ENCODE measurements at regions not wholly inside any gene's neighbourhood (a gene's known extent, or its start where the extent isn't known, plus 50 kb on each side); places are given as distances from the start of the nearest gene placed in this dataset.

DNA sequence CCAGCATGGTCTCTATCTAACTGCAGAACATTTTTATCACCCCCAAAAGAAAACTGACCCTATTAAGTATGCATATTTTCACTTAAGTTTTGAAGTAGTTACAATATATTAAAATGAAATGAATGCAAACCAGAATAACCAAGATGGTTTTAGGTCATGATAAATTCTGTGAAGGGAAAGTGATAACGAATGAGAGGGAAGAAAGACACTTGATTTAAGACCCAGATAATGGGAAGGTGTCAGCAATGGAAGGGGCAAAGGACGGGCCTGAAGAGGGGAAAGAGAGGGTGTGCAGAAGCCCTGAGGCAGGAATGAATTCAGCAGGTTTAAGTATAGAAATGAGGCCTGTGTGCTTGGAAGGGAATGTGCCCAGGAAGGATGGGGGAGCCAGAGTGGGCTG lies 61.1 kb upstream of the IGFBP3 start:
- Histone ChIP-seq H3K27me3 (no peaks in the 10 kb centered on the region), H3K36me3 (no peaks in the 10 kb centered on the region), H3K4me3 (ENCODE audit: low read depth, low read length) (no peak overlapping the region), H3K4me1 (no peaks in the 10 kb centered on the region; the same call in 1 of the 2 replicates), H3K9me3 (no peaks in the 10 kb centered on the region)
- TF ChIP-seq, protein P1, sequence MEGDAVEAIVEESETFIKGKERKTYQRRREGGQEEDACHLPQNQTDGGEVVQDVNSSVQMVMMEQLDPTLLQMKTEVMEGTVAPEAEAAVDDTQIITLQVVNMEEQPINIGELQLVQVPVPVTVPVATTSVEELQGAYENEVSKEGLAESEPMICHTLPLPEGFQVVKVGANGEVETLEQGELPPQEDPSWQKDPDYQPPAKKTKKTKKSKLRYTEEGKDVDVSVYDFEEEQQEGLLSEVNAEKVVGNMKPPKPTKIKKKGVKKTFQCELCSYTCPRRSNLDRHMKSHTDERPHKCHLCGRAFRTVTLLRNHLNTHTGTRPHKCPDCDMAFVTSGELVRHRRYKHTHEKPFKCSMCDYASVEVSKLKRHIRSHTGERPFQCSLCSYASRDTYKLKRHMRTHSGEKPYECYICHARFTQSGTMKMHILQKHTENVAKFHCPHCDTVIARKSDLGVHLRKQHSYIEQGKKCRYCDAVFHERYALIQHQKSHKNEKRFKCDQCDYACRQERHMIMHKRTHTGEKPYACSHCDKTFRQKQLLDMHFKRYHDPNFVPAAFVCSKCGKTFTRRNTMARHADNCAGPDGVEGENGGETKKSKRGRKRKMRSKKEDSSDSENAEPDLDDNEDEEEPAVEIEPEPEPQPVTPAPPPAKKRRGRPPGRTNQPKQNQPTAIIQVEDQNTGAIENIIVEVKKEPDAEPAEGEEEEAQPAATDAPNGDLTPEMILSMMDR (IDR thresholded peaks at IDR 0.05; ENCODE audit: low read depth, low read length), result no peak
- no peak for DNase-seq

DNA sequence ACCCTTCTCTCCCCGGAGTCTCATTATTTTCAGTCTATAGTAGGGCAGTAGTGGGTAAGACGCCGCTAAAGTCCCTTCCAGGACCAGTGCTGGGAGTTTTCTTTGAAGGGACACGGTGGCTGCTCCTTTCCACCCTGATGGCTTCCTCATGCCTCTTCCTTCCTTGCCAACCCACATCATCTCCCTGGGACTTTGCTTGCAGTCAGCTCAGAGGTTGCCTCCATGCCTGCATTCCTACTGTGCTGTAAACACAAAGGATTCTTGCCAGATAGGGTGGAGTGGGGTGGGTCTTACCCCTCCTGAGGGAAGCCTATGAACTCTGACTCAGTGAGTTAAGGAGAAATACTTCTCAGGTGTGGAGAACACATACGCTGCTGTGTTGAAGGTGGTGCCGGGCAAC lies 59.9 kb upstream of the IGFBP3 start:
- H3K9me3 ChIP-seq, result no peaks in the 10 kb centered on the region
- TF ChIP-seq, protein P1 (IDR thresholded peaks at IDR 0.05; ENCODE audit: low read depth, low read length), result no peak
- no peak for DNase-seq
- H3K4me1 ChIP-seq, result no peaks in the 10 kb centered on the region; the same call in 1 of the 2 replicates
- H3K36me3 ChIP-seq, result no peaks in the 10 kb centered on the region
- no peaks in the 10 kb centered on the region for H3K27me3 ChIP-seq
- H3K4me3 ChIP-seq (ENCODE audit: low read depth, low read length), result no peak overlapping the region

DNA sequence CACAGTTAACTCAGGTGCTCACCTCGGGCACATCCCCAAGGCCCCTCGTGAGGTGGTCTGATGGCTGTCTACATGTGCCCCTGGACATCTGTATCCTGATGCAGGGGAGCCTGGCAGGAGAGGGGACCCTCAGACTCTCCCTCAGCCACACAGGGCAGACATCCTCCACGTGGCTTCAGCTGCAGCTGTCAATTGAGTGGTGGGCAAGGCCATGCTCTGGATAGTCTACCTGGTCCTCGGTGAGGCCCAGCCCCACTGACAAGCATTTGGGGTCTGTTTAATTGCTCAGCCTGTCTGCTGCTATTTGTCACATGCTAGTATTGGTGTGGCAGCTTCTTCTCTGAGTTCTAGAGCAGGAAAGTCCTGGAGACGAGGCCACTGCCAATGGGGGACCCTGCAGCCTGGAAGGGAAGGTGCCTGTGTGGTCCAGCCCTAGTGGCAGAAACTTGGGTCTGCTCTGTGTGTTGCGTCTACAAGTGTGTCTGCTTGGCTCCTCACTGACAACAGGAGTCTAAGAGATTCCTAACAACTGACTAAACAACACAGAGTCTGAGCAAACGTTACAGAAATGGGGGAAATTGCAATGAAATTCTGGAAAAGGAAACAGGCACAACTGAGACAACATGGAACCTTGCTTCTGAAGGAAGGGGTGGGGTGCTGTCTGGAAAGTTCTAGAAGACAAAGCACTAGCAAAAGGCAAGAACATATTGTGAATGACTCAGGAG lies 59.3 kb upstream of the IGFBP3 start:
- Histone ChIP-seq H3K27me3 (no peaks in the 10 kb centered on the region), H3K4me3 (ENCODE audit: low read depth, low read length) (no peak overlapping the region), H3K9me3 (no peaks in the 10 kb centered on the region), H3K4me1 (no peaks in the 10 kb centered on the region; the same call in 1 of the 2 replicates), H3K36me3 (no peaks in the 10 kb centered on the region)
- TF ChIP-seq, protein P1 (IDR thresholded peaks at IDR 0.05; ENCODE audit: low read depth, low read length), result no peak
- no peak for DNase-seq

DNA sequence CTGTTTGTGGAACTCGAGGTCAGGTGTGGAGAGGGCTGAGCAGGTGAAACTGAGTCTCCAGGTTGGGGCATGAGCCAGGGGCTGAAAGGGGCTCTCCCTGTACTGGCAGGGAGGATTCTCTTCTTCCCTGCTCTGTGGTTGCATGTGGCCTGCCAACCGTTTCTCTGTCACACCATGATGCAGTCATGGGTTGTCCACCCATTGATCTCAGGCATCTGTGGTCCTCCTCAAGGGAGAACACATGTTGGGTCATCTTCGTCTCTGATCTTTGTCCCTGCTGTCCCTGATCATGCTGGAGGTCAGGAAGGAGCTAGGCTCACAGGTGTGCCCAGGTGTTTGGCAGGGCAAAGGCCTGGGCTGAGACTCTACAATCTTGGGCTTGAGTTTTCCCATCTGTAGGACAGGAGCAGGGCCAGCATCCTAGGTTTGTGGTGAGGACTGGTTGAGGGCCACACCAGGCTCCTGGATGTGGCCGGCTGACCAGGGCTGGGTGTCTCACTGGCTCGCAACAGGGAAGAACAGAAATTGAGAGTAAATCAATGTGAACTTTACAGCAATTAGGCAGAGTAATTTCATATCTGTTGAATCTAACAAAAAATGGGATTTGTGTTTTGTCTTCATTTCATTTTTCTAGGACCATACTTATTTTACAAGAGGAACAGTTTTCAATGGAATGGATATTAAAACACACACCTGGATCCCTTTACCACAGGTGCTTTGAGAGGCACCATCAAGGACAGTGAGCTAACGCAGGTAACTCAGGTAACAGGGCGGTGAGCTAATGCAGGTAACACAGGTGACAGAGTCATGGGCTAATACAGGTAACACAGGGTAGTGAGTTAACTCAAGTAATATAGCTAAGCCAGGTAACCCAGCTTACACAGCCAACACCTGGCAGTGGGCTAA lies 58.5 kb upstream of the IGFBP3 start:
- DNase-seq, result no peak
- H3K27me3 ChIP-seq, result no peaks in the 10 kb centered on the region
- no peak overlapping the region for H3K4me3 ChIP-seq (ENCODE audit: low read depth, low read length)
- no peaks in the 10 kb centered on the region for H3K9me3 ChIP-seq
- H3K36me3 ChIP-seq, result no peaks in the 10 kb centered on the region
- H3K4me1 ChIP-seq, result no peaks in the 10 kb centered on the region; the same call in 1 of the 2 replicates
- TF ChIP-seq, protein P1 (IDR thresholded peaks at IDR 0.05; ENCODE audit: low read depth, low read length), result no peak

DNA sequence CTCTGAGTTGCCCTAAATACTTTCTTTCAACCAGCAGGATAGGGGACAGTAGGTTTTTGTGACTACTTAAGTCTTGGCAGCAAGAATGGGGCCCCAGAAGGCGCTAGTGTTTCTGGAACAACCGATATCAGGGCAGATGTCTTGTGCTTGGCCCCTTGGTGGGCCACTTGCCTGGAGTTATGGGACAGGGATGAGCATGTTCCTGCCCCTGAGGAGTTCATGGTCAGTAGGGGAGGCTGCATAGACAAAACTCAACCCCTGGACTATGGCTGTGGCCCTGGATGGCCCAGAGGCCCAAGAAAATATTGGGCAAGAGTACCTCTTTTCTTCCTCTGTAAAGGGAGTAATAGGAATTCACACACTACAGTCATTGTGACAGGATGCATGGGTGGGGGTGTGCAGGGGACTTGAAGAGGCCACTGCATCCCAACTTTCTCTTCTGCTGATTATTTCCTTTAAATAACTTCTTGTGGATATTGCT lies 57.7 kb upstream of the IGFBP3 start:
- H3K27me3 ChIP-seq, result no peaks in the 10 kb centered on the region
- TF ChIP-seq, protein P1 (IDR thresholded peaks at IDR 0.05; ENCODE audit: low read depth, low read length), result no peak
- no peaks in the 10 kb centered on the region for H3K9me3 ChIP-seq
- H3K36me3 ChIP-seq, result no peaks in the 10 kb centered on the region
- no peak overlapping the region for H3K4me3 ChIP-seq (ENCODE audit: low read depth, low read length)
- H3K4me1 ChIP-seq, result no peaks in the 10 kb centered on the region; the same call in 1 of the 2 replicates
- no peak for DNase-seq

All from BE2C (cell line).